NCI-H524 treated with DMSO at 0.1 percent for 48 hours (cell line): ENCODE measurements at regions not wholly inside any gene's neighbourhood (a gene's known extent, or its start where the extent isn't known, plus 50 kb on each side); places are given as distances from the start of the nearest gene placed in this dataset.
"Not testable (repeated sequence)": the region's sequence is repeated elsewhere in the genome, so short reads cannot be mapped to it uniquely, and the experiment has no call there.

Experiments
- DNase-seq: peaks from one replicate; lab custom pipeline; 2025; lab: John Stamatoyannopoulos, UW

- no peak for DNase-seq
These were observed 51.8 kb upstream of the AGR3 start for GRCh38 chr7:16933296-16934279.

GRCh38 chr7:16934722-16935340 is 53.0 kb upstream of the AGR3 start:
- no peak for DNase-seq

GRCh38 chr7:16935341-16935735 is 53.6 kb upstream of the AGR3 start:
- no peak for DNase-seq

GRCh38 chr7:16936626-16937422 is 55.0 kb upstream of the AGR3 start:
- DNase-seq, result no peak

- DNase-seq, result no peak
These were observed 57.4 kb upstream of the AGR3 start for GRCh38 chr7:16939161-16939560.

GRCh38 chr7:16940776-16941175 is 59.0 kb upstream of the AGR3 start:
- no peak for DNase-seq

GRCh38 chr7:16942929-16943509 is 61.2 kb upstream of the AGR3 start:
- DNase-seq, result no peak

GRCh38 chr7:16944936-16945335 is 63.2 kb upstream of the AGR3 start:
- no peak for DNase-seq

GRCh38 chr7:16945372-16945771 is 63.6 kb upstream of the AGR3 start:
- DNase-seq, result no peak

- DNase-seq, result not testable (repeated sequence)
These were observed 66.3 kb upstream of the AGR3 start for GRCh38 chr7:16948110-16948509.

GRCh38 chr7:16951483-16952080 is 69.8 kb upstream of the AGR3 start:
- no peak for DNase-seq

- DNase-seq, result no peak
These were observed 72.5 kb upstream of the AGR3 start for GRCh38 chr7:16954321-16954720.

- no peak for DNase-seq
These were observed 76.9 kb upstream of the AGR3 start for GRCh38 chr7:16958724-16959123.

GRCh38 chr7:16960337-16960965 is 78.7 kb upstream of the AGR3 start:
- peak; percentile 6 for DNase-seq

GRCh38 chr7:16961641-16962040 is 79.9 kb upstream of the AGR3 start:
- DNase-seq, result peak; percentile 16

- peak; percentile 18 for DNase-seq
These were observed 81.3 kb upstream of the AGR3 start for GRCh38 chr7:16963044-16963443.

- DNase-seq, result not testable (repeated sequence)
These were observed 83.9 kb upstream of the AGR3 start for GRCh38 chr7:16965697-16966096.

- no peak for DNase-seq
These were observed 85.6 kb upstream of the AGR3 start for GRCh38 chr7:16967300-16967811.

GRCh38 chr7:16970732-16971482 is 89.1 kb upstream of the AGR3 start:
- DNase-seq, result peak; percentile 3

- DNase-seq, result no peak
These were observed 93.9 kb upstream of the AGR3 start for GRCh38 chr7:16975712-16976111.
